OCI-LY3 (cell line): ENCODE measurements at regions not wholly inside any gene's neighbourhood (a gene's known extent, or its start where the extent isn't known, plus 50 kb on each side); places are given as distances from the start of the nearest gene placed in this dataset.

Experiments
- CTCF ChIP-seq: fragments of 200-600, 300-600 bp; sonication (generic); IDR thresholded peaks from 2 replicates; pipeline ENCODE4 v1.5.1; 2014; ENCODE audit warnings: antibody characterized with exemption, low read length, low read depth
- EZH2phosphoT487 ChIP-seq: fragments of 200-600 bp; shearing (Covaris generic); IDR thresholded peaks from 2 replicates; pipeline ENCODE4 v1.6.1; 2018; ENCODE audit warnings: antibody characterized with exemption, mixed run types, low read depth

- TF ChIP-seq CTCF (no peak), EZH2phosphoT487 (no peak)
Observed at GRCh38 chr9:81108391-81108790, 581.0 kb downstream of the TLE1 start.
